Esophagus (tissue), 2 donors: ENCODE measurements at regions not wholly inside any gene's neighbourhood (a gene's known extent, or its start where the extent isn't known, plus 50 kb on each side); places are given as distances from the start of the nearest gene placed in this dataset.

Experiments used
- H3K27ac ChIP-seq, 2 donors: one replicate each; pipeline ENCODE4 v1.5.1; 2013; ENCODE audit warnings: low read depth in 2 of 2, mild to moderate bottlenecking in 2 of 2, inconsistent platforms in 1 of 2, low read length in 1 of 2, moderate library complexity in 1 of 2
- H3K27me3 ChIP-seq, 2 donors: one replicate each; pipeline ENCODE4 v1.6.1; 2013; ENCODE audit warnings: low read length in 2 of 2, control low read depth in 1 of 2, mild to moderate bottlenecking in 1 of 2; ENCODE audit not compliant: insufficient read depth in 2 of 2, control insufficient read depth in 1 of 2
- H3K36me3 ChIP-seq, 2 donors: one replicate each; pipeline ENCODE4 v1.6.1; 2013; ENCODE audit warnings: low read length in 1 of 2; ENCODE audit not compliant: control insufficient read depth in 2 of 2, insufficient read depth in 2 of 2
- H3K4me1 ChIP-seq, 2 donors: one replicate each; pipeline ENCODE4 v1.6.1; 2013; ENCODE audit warnings: low read length in 1 of 2; ENCODE audit not compliant: control insufficient read depth in 2 of 2, insufficient read depth in 2 of 2
- H3K4me3 ChIP-seq, 2 donors: one replicate each; pipeline ENCODE4 v1.5.1; 2013; ENCODE audit warnings: low read length in 2 of 2, mild to moderate bottlenecking in 2 of 2, low read depth in 1 of 2, moderate library complexity in 1 of 2
- H3K9me3 ChIP-seq, 2 donors: one replicate each; pipeline ENCODE4 v1.6.1; 2013; ENCODE audit warnings: mild to moderate bottlenecking in 2 of 2, low read depth in 1 of 2, low read length in 1 of 2, moderate library complexity in 1 of 2; ENCODE audit not compliant: control insufficient read depth in 2 of 2, insufficient read depth in 1 of 2
- WGBS, 2 donors: extraction: QIAGEN DNeasy Blood & Tissue Kit; methylation state at CpG; one replicate each; pipeline ENCODE4 v1.1.7; 2013; 5-methylcytosine and 5-hydroxymethylcytosine counted together
- donor health status: healthy with polysubstance abuse.
- donor health status: Bipolar disorder and iron deficiency.

- Histone ChIP-seq H3K27ac (no peak overlapping the region), H3K36me3 (no peaks in the 10 kb centered on the region), H3K9me3 (no peaks in the 10 kb centered on the region), H3K4me3 (no peak overlapping the region), H3K4me1 (peaks cover 0 to 5% of the 10 kb centered on the region in 2 donors), H3K27me3 (no peaks in the 10 kb centered on the region)
- WGBS, 2 donors = 89 to 91% methylated on average over 4 of the region's 4 CpGs
Measured at GRCh38 chr5:56650386-56650785, 165.0 kb upstream of the MAP3K1 start.

- Histone ChIP-seq H3K36me3 (no peaks in the 10 kb centered on the region), H3K27me3 (no peaks in the 10 kb centered on the region), H3K27ac (no peak overlapping the region), H3K4me1 (peaks cover 0 to 5% of the 10 kb centered on the region in 2 donors), H3K4me3 (no peak overlapping the region), H3K9me3 (no peaks in the 10 kb centered on the region)
- 35 to 56% methylated on average over 4 of the region's 4 CpGs for WGBS, 2 donors
Measured at GRCh38 chr5:56649569-56649968, 165.8 kb upstream of the MAP3K1 start.

GRCh38 chr5:56648460-56649034 is 166.8 kb upstream of the MAP3K1 start:
- Histone ChIP-seq H3K27me3 (no peaks in the 10 kb centered on the region), H3K27ac (no peak overlapping the region), H3K4me3 (no peak overlapping the region), H3K4me1 (peaks cover 0 to 5% of the 10 kb centered on the region in 2 donors), H3K36me3 (no peaks in the 10 kb centered on the region), H3K9me3 (no peaks in the 10 kb centered on the region)
- 56 to 62% methylated on average over 2 of the region's 2 CpGs for WGBS, 2 donors

GRCh38 chr5:56647099-56647850 is 168.1 kb upstream of the MAP3K1 start:
- Histone ChIP-seq H3K27ac (no peak overlapping the region), H3K27me3 (no peaks in the 10 kb centered on the region), H3K4me3 (no peak overlapping the region), H3K36me3 (no peaks in the 10 kb centered on the region), H3K9me3 (no peaks in the 10 kb centered on the region), H3K4me1 (peaks cover 0 to 5% of the 10 kb centered on the region in 2 donors)
- 70 to 76% methylated on average over 4 of the region's 4 CpGs for WGBS, 2 donors

GRCh38 chr5:56641635-56642260 is 173.6 kb upstream of the MAP3K1 start:
- no peaks in the 10 kb centered on the region for H3K27me3 ChIP-seq
- H3K9me3 ChIP-seq = no peaks in the 10 kb centered on the region
- no peaks in the 10 kb centered on the region for H3K36me3 ChIP-seq
- 46 to 54% methylated on average over 8 of the region's 8 CpGs for WGBS, 2 donors
- H3K4me1 ChIP-seq = peaks cover 2 to 3% of the 10 kb centered on the region in 2 donors
- H3K4me3 ChIP-seq = no peak overlapping the region
- H3K27ac ChIP-seq = peak overlapping the region in 1 of 2 donors; percentile 70

- H3K27ac ChIP-seq = peak overlapping the region; percentile 64 to 75
Measured at GRCh38 chr5:56640763-56641406, 174.5 kb upstream of the MAP3K1 start.

GRCh38 chr5:56639476-56639875 is 175.9 kb upstream of the MAP3K1 start:
- peak overlapping the region in 1 of 2 donors; percentile 61 for H3K27ac ChIP-seq

More at GRCh38 chr5:56640763-56641406, 174.5 kb upstream of the MAP3K1 start:
- Histone ChIP-seq H3K9me3 (no peaks in the 10 kb centered on the region), H3K27me3 (no peaks in the 10 kb centered on the region), H3K36me3 (no peaks in the 10 kb centered on the region), H3K4me1 (peaks cover 2 to 3% of the 10 kb centered on the region in 2 donors), H3K4me3 (no peak overlapping the region)
- WGBS, 2 donors = 56 to 67% methylated on average over 3 of the region's 3 CpGs

GRCh38 chr5:56638768-56639238 is 176.5 kb upstream of the MAP3K1 start:
- Histone ChIP-seq H3K4me1 (peaks cover 2 to 3% of the 10 kb centered on the region in 2 donors), H3K27ac (peak overlapping the region; percentile 58 to 61), H3K36me3 (no peaks in the 10 kb centered on the region), H3K9me3 (no peaks in the 10 kb centered on the region), H3K4me3 (no peak overlapping the region), H3K27me3 (no peaks in the 10 kb centered on the region)
- 56 to 58% methylated on average over 5 of the region's 5 CpGs for WGBS, 2 donors

More at GRCh38 chr5:56639476-56639875, 175.9 kb upstream of the MAP3K1 start:
- Histone ChIP-seq H3K4me1 (peaks cover 2 to 3% of the 10 kb centered on the region in 2 donors), H3K9me3 (no peaks in the 10 kb centered on the region), H3K4me3 (no peak overlapping the region), H3K27me3 (no peaks in the 10 kb centered on the region), H3K36me3 (no peaks in the 10 kb centered on the region)
- WGBS, 2 donors = 75 to 87% methylated on average over 2 of the region's 2 CpGs

GRCh38 chr5:56638061-56638621 is 177.2 kb upstream of the MAP3K1 start:
- H3K36me3 ChIP-seq = no peaks in the 10 kb centered on the region
- no peak overlapping the region for H3K4me3 ChIP-seq
- peak overlapping the region; percentile 58 to 61 for H3K27ac ChIP-seq
- no peaks in the 10 kb centered on the region for H3K27me3 ChIP-seq
- peaks cover 2 to 3% of the 10 kb centered on the region in 2 donors for H3K4me1 ChIP-seq
- H3K9me3 ChIP-seq = no peaks in the 10 kb centered on the region
- 38 to 46% methylated on average over 2 of the region's 2 CpGs for WGBS, 2 donors
